H1 (cell line): ENCODE measurements at regions not wholly inside any gene's neighbourhood (a gene's known extent, or its start where the extent isn't known, plus 50 kb on each side); places are given as distances from the start of the nearest gene placed in this dataset.

Experiments
- SP2 ChIP-seq: IDR thresholded peaks from 2 replicates; pipeline ENCODE4 v1.6.1; 2012; ENCODE audit warnings: mild to moderate bottlenecking, low read length, inconsistent platforms

- no peak for TF ChIP-seq SP2
- TF ChIP-seq, all 59 proteins: peak for 0
Measured at GRCh38 chr9:81819155-81819554, 109.1 kb upstream of the SPATA31D4 start (continued).
